ENCODE measurements at regions not wholly inside any gene's neighbourhood (a gene's known extent, or its start where the extent isn't known, plus 50 kb on each side); places are given as distances from the start of the nearest gene placed in this dataset.

DNA sequence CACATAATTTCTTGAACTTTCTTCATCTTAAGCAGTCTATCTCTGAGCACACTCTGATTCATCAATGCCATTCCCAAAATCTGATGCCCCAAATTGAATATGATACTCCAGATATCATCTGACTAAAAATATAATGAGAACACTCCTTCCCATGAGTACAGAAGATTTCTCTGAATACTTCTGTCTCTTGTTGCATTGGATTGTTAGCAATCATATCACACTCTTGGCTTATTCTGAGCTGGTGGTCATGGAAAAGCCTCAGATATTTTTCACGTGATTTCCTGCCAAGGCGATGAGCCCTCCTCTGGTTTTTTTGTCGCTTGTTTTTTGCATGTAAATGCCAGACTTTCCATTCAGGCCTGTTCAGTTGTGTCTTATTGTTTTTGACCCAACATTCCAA is 87.2 kb downstream of the NOG start:
- WGBS, 2 donors: 75 to 79% methylated on average over 3 of the region's 3 CpGs

DNA sequence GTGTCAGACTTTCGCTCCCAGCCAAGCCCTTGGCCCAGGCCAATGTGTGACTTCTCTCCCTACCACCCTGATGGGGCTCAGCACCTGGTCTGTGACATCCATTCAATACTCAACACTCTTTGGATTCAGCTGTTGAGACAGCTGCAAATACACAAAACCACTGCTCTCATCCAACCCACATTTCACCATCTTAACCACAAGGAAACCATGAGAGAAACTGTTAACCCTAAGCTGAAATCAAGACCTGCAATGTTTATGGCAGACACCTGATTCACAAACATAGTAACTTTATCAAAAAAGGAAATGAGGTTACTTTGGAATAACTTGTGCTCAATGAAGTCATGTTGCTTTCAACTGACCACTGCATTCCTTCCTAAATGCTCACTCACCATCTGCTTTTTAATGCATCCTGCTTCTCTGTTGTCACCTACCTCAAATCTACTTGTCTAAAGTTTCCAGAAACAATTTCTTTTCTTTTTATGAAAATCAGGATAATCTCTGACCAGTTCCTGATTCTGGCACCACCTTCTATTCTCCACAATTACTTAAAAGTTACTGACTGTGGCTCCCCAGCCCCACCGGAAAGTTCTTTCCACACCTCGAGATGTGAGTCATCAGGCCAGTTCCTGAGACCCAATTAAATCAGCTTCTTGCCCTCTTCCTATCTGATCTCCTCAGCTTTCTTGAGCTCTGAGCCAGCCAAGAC is 88.2 kb downstream of the NOG start:
- DNase-seq (ENCODE audit: low spot score in 2 of 2): peak in 1 of 2 donors; percentile 34
- H3K4me3 ChIP-seq (ENCODE audit: low read depth, poor library complexity, severe bottlenecking): no peak overlapping the region
- TF ChIP-seq, protein P1, sequence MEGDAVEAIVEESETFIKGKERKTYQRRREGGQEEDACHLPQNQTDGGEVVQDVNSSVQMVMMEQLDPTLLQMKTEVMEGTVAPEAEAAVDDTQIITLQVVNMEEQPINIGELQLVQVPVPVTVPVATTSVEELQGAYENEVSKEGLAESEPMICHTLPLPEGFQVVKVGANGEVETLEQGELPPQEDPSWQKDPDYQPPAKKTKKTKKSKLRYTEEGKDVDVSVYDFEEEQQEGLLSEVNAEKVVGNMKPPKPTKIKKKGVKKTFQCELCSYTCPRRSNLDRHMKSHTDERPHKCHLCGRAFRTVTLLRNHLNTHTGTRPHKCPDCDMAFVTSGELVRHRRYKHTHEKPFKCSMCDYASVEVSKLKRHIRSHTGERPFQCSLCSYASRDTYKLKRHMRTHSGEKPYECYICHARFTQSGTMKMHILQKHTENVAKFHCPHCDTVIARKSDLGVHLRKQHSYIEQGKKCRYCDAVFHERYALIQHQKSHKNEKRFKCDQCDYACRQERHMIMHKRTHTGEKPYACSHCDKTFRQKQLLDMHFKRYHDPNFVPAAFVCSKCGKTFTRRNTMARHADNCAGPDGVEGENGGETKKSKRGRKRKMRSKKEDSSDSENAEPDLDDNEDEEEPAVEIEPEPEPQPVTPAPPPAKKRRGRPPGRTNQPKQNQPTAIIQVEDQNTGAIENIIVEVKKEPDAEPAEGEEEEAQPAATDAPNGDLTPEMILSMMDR (IDR thresholded peaks at IDR 0.05): no peak
- no peak for TF ChIP-seq POLR2A (IDR thresholded peaks at IDR 0.05)
- intact Hi-C loops (cut with DNase I; ENCODE audit: low total_unique reads): no loop called here
- WGBS, 2 donors: 45 to 64% methylated on average over 3 of the region's 3 CpGs

More for the DNA sequence above, 87.2 kb downstream of the NOG start:
- peak in 1 of 2 donors; percentile 12 for DNase-seq (ENCODE audit: low spot score in 2 of 2)
- H3K4me3 ChIP-seq (ENCODE audit: low read depth, poor library complexity, severe bottlenecking): no peak overlapping the region
- TF ChIP-seq POLR2A (IDR thresholded peaks at IDR 0.05): no peak
- TF ChIP-seq, protein P1 (IDR thresholded peaks at IDR 0.05): no peak
- intact Hi-C loops (cut with DNase I; ENCODE audit: low total_unique reads): no loop called here

DNA sequence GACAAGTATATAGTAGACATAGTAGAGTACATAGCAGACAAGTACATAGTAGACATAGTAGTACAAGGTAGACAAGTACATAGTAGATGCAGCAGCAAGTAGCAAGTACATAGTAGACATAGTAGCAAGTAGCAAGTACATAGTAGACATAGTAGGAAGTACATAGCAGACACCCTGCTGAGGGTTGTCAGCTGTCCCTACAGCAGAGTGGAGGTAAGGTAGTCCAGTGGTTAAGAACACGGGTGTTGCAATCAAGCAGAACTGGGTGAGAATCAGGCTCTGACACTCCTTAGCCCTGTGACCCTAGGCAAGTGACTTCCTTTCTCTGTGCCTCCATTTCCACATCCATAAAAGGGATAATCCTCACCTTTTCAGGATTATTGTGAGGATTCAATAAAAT is 94.7 kb downstream of the NOG start:
- WGBS, 2 donors: 80 to 86% methylated on average over 1 of the region's 1 CpG
- intact Hi-C loops (cut with DNase I; ENCODE audit: low total_unique reads): no loop called here
- H3K4me3 ChIP-seq (ENCODE audit: low read depth, poor library complexity, severe bottlenecking): no peak overlapping the region
- TF ChIP-seq POLR2A (IDR thresholded peaks at IDR 0.05): no peak
- no peak for DNase-seq (ENCODE audit: low spot score in 2 of 2)

DNA sequence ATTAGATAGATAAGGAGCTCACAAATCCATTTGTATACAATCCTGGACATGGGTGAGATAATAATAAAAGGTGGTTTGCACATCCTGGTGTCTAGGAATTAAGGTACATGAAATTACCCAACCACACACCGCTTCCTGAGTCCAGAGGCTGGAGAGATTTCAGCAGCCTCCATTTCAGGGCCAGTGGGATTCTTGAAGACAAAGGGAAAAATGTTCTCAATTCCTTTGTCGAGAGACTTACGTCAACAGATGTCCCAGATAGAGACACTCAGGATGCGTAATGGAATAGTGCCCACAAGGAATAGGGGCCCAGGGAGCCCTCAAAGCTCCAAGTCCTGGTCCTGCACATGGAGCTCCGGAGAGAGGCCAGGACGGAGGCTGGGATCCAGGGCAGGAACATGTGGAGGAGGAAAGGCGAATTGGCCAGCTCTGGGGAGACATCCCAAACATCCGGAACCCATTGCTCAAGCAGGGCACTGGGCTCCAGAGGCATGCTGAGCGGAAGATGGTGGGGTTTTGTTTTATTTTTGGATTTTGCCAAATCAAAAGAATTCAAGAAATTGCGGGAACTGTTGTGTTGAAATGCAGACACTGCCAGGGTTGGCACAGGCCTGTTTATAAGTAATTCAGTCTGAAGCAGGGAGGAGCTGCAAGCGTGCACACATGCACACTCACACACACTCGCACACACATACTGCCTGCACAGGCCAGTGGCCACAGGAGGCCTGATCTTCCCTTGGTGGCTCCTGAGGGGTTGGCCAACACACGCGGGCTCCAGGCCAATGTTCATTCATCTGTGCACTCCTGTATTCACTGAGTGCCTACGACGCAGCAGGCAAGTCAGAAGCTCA is 97.2 kb downstream of the NOG start:
- intact Hi-C loops (cut with DNase I; ENCODE audit: low total_unique reads): no loop called here
- WGBS, 2 donors: 65 to 66% methylated on average over 16 of the region's 16 CpGs
- no peak for DNase-seq (ENCODE audit: low spot score in 2 of 2)
- TF ChIP-seq, protein P1 (IDR thresholded peaks at IDR 0.05): no peak
- TF ChIP-seq POLR2A (IDR thresholded peaks at IDR 0.05): no peak
- H3K4me3 ChIP-seq (ENCODE audit: low read depth, poor library complexity, severe bottlenecking): no peak overlapping the region

DNA sequence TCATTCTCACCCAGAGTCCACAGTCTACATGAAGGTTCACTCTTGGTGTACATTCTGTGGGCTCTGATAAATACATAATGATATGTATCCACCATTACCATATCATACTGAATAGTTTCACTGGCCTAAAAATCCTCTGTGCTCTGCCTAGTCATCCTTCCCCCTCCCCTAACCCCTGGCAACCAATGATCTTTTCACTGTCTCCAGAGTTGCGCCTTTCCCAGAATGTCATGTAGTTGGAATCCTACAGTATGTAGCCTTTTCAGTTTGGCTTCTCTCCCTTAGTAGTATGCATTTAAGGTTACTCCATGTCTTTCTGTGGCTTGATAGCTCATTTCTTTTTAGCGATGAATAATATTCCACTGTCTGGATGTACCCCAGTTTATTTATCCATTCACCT is 101.3 kb downstream of the NOG start:
- intact Hi-C loops (cut with DNase I; ENCODE audit: low total_unique reads): no loop called here
- WGBS, 2 donors: 78 to 86% methylated on average over 2 of the region's 2 CpGs
- DNase-seq (ENCODE audit: low spot score in 2 of 2): no peak

DNA sequence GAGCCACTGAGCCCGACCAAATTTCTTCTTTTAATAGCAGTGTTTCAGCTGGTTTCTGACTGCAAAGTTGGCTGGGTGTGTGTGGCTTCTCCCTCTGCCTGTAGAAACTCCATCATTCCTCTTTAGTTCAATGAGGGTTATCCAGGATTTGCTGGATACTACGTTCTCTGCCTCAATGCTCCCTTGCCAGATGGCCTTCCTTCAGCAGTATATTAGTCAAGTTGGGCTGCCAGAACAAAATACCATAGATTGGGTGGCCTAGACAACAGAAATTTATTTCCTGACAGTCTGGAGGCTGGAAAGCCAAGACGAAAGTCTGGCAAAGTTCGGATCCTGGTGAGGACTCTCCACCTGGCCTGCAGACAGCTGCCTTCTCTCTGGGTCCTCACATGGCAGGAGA is 103.7 kb downstream of the NOG start:
- WGBS, 2 donors: 40 to 42% methylated on average over 4 of the region's 4 CpGs
- DNase-seq (ENCODE audit: low spot score in 2 of 2): no peak
- intact Hi-C loops (cut with DNase I; ENCODE audit: low total_unique reads): no loop called here
- no peak overlapping the region for H3K4me3 ChIP-seq (ENCODE audit: low read depth, poor library complexity, severe bottlenecking)
- TF ChIP-seq POLR2A (IDR thresholded peaks at IDR 0.05): no peak
- TF ChIP-seq, protein P1 (IDR thresholded peaks at IDR 0.05): no peak

More for the DNA sequence above, 101.3 kb downstream of the NOG start:
- no peak overlapping the region for H3K4me3 ChIP-seq (ENCODE audit: low read depth, poor library complexity, severe bottlenecking)
- TF ChIP-seq, protein P1 (IDR thresholded peaks at IDR 0.05): no peak
- no peak for TF ChIP-seq POLR2A (IDR thresholded peaks at IDR 0.05)
